ENCODE measurements at regions not wholly inside any gene's neighbourhood (a gene's known extent, or its start where the extent isn't known, plus 50 kb on each side); places are given as distances from the start of the nearest gene placed in this dataset.
"Not testable (repeated sequence)": the region's sequence is repeated elsewhere in the genome, so short reads cannot be mapped to it uniquely, and the experiment has no call there.

GRCh38 chr15:99480016-99480810, 85.6 kb upstream of the MEF2A start:
- in situ Hi-C loops (cut with HindIII; ENCODE audit: low pct_ligation_motif_present, low pct_unique_long_range_greater_than_20kb, low sequenced_read_pairs): no loop called here
- DNase-seq: no peak

DNA sequence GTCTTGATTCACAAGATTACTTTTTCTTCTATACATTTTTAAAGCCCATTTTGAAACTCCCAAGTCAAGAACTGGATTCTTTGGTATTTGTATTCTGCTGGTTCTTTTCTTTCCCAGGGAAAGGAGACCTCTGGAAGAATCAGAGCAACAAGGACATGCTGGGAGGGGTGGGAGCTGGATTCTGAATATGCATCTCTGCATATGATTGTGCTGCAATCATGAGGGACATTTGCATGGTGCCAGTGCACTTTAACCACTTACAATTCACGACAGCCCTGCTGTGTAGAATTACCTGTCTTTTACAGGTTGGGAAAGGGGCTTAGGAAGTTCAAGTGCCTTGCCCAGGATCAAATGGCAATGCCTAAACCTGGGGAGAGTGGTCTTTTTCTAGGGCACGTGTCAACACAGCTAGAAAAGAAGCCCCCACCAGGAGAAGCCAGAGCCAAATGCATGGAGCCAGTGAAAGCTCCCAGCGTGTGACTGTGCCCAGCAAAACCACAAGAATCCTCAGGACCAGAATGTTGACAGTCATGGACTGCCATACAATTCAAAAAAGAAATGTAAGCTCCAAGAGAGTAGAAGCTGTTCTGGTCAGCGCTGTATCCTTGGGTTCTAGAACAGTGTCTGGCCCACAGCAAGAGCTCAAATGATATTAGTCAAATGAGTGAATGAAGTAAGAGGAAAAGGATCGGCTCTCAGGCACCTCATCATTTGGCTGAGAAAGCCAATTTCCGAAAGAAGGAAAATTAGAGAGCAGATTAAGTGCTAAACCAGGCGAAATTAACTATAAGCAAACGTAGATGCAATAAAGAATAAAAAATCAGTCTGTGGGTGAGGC, 84.5 kb upstream of the MEF2A start:
- in situ Hi-C loops (cut with HindIII; ENCODE audit: low pct_ligation_motif_present, low pct_unique_long_range_greater_than_20kb, low sequenced_read_pairs): no loop called here
- no peak for DNase-seq

DNA sequence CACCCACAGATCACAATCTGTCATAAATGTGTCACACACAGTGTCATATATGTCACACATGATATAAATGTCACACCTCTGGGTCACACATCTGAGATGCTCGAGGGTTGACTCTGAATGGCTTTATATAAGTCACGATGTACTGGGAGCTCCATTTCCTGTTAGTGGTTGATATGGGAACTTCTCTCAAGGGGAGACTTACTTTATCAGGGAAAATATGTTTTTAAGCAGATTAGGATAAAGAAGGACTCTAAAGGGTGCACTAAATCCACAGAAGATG, 83.9 kb upstream of the MEF2A start:
- DNase-seq: no peak
- in situ Hi-C loops (cut with HindIII; ENCODE audit: low pct_ligation_motif_present, low pct_unique_long_range_greater_than_20kb, low sequenced_read_pairs): no loop called here

DNA sequence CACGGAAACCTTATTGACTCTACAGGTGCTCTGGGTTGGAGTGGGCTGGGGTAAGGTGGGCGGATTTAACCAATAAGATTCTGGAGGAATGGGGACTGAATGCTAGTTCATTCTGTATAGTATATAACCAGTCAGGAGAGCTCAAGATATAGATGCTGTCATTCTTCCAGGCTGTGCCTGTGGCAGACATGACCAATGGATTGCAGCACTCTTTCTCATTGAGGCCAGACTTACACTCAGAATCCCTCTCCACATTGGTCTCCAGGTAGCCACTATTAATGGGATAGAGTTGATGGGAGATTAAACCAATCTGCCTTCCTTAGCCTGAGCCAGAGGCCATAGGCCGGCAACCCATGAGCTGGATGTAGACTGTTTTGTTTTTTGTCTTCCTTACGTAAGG, 82.8 kb upstream of the MEF2A start:
- DNase-seq: no peak
- in situ Hi-C loops (cut with HindIII; ENCODE audit: low pct_ligation_motif_present, low pct_unique_long_range_greater_than_20kb, low sequenced_read_pairs): no loop called here

- no peak for DNase-seq
These were observed 80.4 kb upstream of the MEF2A start for GRCh38 chr15:99485153-99485961.

GRCh38 chr15:99485992-99486370, 79.8 kb upstream of the MEF2A start:
- DNase-seq: no peak
- in situ Hi-C loops (cut with HindIII; ENCODE audit: low pct_ligation_motif_present, low pct_unique_long_range_greater_than_20kb, low sequenced_read_pairs): no loop called here

More at GRCh38 chr15:99485153-99485961, 80.4 kb upstream of the MEF2A start:
- in situ Hi-C loops (cut with HindIII; ENCODE audit: low pct_ligation_motif_present, low pct_unique_long_range_greater_than_20kb, low sequenced_read_pairs): no loop called here

DNA sequence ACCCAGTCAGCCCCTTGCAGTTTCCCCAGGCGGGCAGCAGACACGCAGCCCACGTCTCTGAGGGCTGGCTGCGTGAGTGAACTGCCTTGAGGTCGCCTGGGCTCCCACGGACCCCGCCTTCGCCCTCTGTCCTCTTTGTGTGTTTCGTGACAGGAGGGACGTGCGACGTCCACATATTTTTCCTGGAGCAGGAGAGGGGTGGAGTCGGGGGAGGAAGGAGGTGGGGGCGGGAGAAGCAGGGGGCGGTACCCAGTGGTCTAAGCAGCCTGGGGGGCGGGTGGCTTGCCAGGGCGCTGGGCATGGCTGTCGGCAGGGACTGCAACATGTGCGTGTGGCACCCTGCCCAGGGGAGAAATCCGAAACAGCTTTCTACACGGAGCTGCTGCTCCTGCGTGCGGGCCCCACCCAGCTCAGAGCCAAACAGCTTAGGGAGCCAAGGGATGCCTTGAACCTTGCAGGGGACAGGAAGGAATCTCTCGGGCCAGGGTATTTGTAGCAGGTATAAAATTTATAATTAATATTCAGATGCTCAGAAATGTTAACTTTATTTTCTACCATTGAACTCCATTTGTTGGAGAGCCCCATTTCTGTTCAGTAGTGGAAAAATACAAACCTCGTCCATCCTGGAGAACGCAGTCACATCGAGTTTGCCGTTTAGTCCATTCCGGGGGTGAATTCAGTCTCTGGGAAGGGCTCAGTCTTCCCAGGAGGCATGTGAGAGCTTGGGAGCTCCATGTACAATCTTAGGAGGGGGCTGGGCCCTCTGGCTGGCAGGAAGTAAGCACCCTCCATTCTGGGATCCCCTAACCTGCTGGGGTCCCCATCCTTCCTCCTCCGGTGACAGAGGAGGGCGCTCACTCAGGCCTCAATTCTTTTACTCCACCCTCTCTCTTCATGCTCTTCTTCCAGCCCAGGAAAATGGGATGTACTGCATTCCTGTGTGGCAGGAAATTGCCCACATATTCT, 79.1 kb upstream of the MEF2A start:
- in situ Hi-C loops (cut with HindIII; ENCODE audit: low pct_ligation_motif_present, low pct_unique_long_range_greater_than_20kb, low sequenced_read_pairs): no loop called here
- DNase-seq: peak; percentile 67

DNA sequence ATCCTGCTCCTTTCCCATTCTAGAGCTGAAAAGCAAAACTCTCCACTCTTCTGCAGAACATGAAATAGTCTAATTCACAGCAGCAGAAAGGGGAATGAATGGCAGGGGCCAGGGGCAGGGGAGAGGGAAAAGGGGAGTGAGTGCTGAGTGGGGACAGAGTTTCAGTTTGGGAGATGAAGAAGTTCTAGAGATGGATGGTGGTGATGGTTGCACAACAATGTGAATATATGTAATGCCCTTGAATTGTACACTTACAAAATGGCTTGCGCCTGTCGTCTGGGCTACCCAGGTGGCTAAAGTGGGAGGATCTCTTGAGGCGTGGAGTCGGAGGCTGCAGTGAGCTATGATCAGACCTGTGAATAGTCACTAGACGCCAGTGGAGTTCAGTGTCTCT, 78.5 kb upstream of the MEF2A start:
- in situ Hi-C loops (cut with HindIII; ENCODE audit: low pct_ligation_motif_present, low pct_unique_long_range_greater_than_20kb, low sequenced_read_pairs): no loop called here
- no peak for DNase-seq

GRCh38 chr15:99492275-99492674, 73.5 kb upstream of the MEF2A start:
- DNase-seq: no peak
- in situ Hi-C loops (cut with HindIII; ENCODE audit: low pct_ligation_motif_present, low pct_unique_long_range_greater_than_20kb, low sequenced_read_pairs): no loop called here

GRCh38 chr15:99492716-99493115, 73.1 kb upstream of the MEF2A start:
- in situ Hi-C loops (cut with HindIII; ENCODE audit: low pct_ligation_motif_present, low pct_unique_long_range_greater_than_20kb, low sequenced_read_pairs): no loop called here
- DNase-seq: no peak

DNA sequence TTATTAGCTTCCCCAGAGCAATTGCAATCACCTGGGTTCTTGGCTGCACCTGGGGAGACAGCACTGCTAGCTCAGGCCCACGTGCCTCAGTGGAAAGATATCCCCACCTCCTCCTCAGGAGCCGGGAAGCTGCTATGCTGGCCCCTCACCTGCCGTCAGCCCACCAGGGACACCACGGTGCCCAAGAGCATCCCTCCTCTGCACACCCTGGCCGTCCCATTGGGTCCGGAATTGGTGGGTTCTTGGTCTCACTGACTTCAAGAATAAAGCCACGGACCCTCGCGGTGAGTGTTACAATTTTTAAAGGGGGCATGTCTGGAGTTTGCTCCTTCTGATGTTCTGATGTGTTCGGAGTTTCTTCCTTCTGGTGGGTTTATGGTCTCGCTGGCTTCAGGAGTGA, 72.3 kb upstream of the MEF2A start:
- DNase-seq: no peak
- in situ Hi-C loops (cut with HindIII; ENCODE audit: low pct_ligation_motif_present, low pct_unique_long_range_greater_than_20kb, low sequenced_read_pairs): no loop called here

DNA sequence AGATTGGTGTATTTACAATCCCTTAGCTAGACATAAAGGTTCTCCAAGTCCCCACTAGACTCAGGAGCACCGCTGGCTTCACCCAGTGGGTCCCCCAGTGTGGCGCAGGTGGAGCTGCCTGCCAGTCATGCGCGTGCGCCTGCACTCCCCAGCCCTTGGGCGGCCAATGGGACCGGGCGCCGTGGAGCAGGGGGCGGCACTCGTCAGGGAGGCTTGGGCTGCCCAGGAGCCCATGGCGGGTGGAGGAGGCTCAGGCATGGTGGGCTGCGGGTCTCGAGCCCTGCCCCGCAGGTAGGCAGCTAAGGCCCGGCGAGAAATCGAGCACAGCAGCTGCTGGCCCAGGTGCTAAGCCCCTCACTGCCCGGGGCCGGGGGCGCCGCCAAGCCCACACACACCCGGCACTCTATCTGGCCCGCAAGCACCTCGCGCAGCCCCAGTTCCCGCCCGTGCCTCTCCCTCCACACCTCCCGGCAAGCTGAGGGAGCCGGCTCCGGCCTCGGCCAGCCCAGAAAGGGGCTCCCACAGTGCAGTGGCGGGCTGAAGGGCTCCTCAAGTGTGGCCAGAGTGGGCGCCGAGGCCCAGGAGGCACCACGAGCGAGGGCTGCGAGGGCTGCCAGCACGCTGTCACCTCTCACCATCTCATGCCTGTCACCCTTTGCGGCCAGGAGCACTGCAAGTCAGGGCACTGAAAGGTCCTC, 71.1 kb upstream of the MEF2A start:
- DNase-seq; in situ Hi-C loops (cut with HindIII; ENCODE audit: low pct_ligation_motif_present, low pct_unique_long_range_greater_than_20kb, low sequenced_read_pairs): not testable (repeated sequence)

- DNase-seq: no peak
- in situ Hi-C loops (cut with HindIII; ENCODE audit: low pct_ligation_motif_present, low pct_unique_long_range_greater_than_20kb, low sequenced_read_pairs): no loop called here
These were observed 70.1 kb upstream of the MEF2A start for GRCh38 chr15:99495430-99496301.

DNA sequence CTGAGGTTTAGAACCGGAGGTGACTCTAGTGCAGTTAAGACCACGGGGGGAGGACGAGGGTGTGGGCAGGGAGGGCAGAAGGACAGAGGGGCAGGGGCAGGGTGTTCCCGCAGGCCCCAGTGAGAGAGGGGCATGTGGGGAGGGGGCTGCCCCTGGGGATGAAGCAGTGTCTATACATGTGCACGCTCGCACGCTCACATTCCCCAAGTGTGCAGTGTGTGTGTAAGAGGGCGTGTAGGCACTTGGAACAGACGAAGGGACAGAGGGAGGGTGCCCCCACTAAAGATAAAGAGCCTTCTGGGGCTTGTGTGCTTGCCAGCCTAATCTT, 69.5 kb upstream of the MEF2A start:
- in situ Hi-C loops (cut with HindIII; ENCODE audit: low pct_ligation_motif_present, low pct_unique_long_range_greater_than_20kb, low sequenced_read_pairs): no loop called here
- no peak for DNase-seq

- no peak for DNase-seq
- in situ Hi-C loops (cut with HindIII; ENCODE audit: low pct_ligation_motif_present, low pct_unique_long_range_greater_than_20kb, low sequenced_read_pairs): no loop called here
These were observed 63.6 kb upstream of the MEF2A start for GRCh38 chr15:99502182-99502581.

DNA sequence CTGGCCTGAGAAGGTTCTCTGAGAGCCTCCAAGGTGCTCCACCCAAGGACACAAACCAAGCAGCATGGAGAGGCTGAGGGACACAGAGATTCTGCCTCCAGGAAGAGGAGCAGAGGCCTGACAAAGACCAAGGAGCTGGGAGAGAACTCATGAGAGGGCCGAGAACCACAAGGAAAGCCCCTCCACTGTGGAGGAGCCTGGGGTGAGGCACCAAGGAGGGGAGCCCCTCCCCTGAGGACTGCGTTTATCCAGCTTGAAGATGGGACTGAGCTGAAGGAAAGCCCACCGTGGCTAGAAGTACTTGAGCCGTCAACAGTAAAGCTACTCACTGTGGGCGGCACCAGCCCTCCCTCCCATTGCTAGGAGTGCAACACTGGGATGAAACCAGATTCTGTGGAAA, 63.1 kb upstream of the MEF2A start:
- no peak for DNase-seq
- in situ Hi-C loops (cut with HindIII; ENCODE audit: low pct_ligation_motif_present, low pct_unique_long_range_greater_than_20kb, low sequenced_read_pairs): no loop called here

- in situ Hi-C loops (cut with HindIII; ENCODE audit: low pct_ligation_motif_present, low pct_unique_long_range_greater_than_20kb, low sequenced_read_pairs): no loop called here
- no peak for DNase-seq
These were observed 62.4 kb upstream of the MEF2A start for GRCh38 chr15:99503411-99503810.

All from ACHN (cell line).